NCI-H1436 (cell line): ENCODE measurements at regions not wholly inside any gene's neighbourhood (a gene's known extent, or its start where the extent isn't known, plus 50 kb on each side); places are given as distances from the start of the nearest gene placed in this dataset.

Experiments used
- DNase-seq: peaks from one replicate; lab custom pipeline; 2025; lab: John Stamatoyannopoulos, UW

- no peak for DNase-seq
These were observed 330.7 kb downstream of the LMX1A start for GRCh38 chr1:165025805-165026204.

GRCh38 chr1:165014753-165015152 is 341.8 kb downstream of the LMX1A start:
- DNase-seq = no peak

GRCh38 chr1:165011991-165012531 is 344.5 kb downstream of the LMX1A start:
- no peak for DNase-seq

- DNase-seq = no peak
These were observed 345.3 kb downstream of the LMX1A start for GRCh38 chr1:165011186-165011585.

- no peak for DNase-seq
These were observed 346.0 kb downstream of the LMX1A start for GRCh38 chr1:165010418-165011070.

- no peak for DNase-seq
These were observed 349.7 kb downstream of the LMX1A start for GRCh38 chr1:165006831-165007230.

- no peak for DNase-seq
These were observed 357.4 kb downstream of the LMX1A start for GRCh38 chr1:164999146-164999545.

GRCh38 chr1:164991763-164992314 is 364.7 kb downstream of the LMX1A start:
- no peak for DNase-seq

- no peak for DNase-seq
These were observed 373.4 kb downstream of the LMX1A start for GRCh38 chr1:164983023-164983650.

GRCh38 chr1:164982545-164982944 is 374.0 kb downstream of the LMX1A start:
- no peak for DNase-seq

GRCh38 chr1:164977561-164977960 is 379.0 kb downstream of the LMX1A start:
- DNase-seq = no peak

- DNase-seq = no peak
These were observed 384.5 kb downstream of the LMX1A start for GRCh38 chr1:164971921-164972415.

GRCh38 chr1:164971391-164971790 is 385.1 kb downstream of the LMX1A start:
- DNase-seq = no peak

GRCh38 chr1:164969253-164969652 is 387.3 kb downstream of the LMX1A start:
- no peak for DNase-seq

GRCh38 chr1:164967300-164967699 is 389.2 kb downstream of the LMX1A start:
- DNase-seq = no peak

- no peak for DNase-seq
These were observed 394.8 kb downstream of the LMX1A start for GRCh38 chr1:164961715-164962114.

- no peak for DNase-seq
These were observed 397.3 kb downstream of the LMX1A start for GRCh38 chr1:164958982-164959768.

- no peak for DNase-seq
These were observed 394.8 kb downstream of the PBX1 start for GRCh38 chr1:164953815-164954214.

- DNase-seq = no peak
These were observed 394.1 kb downstream of the PBX1 start for GRCh38 chr1:164953098-164953497.

GRCh38 chr1:164951508-164951907 is 392.5 kb downstream of the PBX1 start:
- no peak for DNase-seq

- no peak for DNase-seq
These were observed 391.6 kb downstream of the PBX1 start for GRCh38 chr1:164950541-164950986.

- DNase-seq = no peak
These were observed 390.9 kb downstream of the PBX1 start for GRCh38 chr1:164949771-164950471.
